SJSA1 (cell line): ENCODE measurements at regions not wholly inside any gene's neighbourhood (a gene's known extent, or its start where the extent isn't known, plus 50 kb on each side); places are given as distances from the start of the nearest gene placed in this dataset.
"Not testable (repeated sequence)": the region's sequence is repeated elsewhere in the genome, so short reads cannot be mapped to it uniquely, and the experiment has no call there.

Experiments used
- DNase-seq, 2 experiments: peaks; one replicate each; pipeline ENCODE4 v3.0.0-alpha.2; 2015 to 2020; ENCODE audit warnings: low spot score in 2 of 2, low read depth in 1 of 2
- H3K27ac ChIP-seq: fragments of 250-450 bp; sonication (Bioruptor Pico); 2 replicates; pipeline ENCODE4 v1.5.1; 2020; ENCODE audit warnings: mild to moderate bottlenecking, moderate library complexity
- H3K27me3 ChIP-seq: fragments of 250-450 bp; sonication (Bioruptor Pico); replicated peaks from 2 replicates; pipeline ENCODE4 v1.5.1; 2020; ENCODE audit warnings: mild to moderate bottlenecking, moderate library complexity
- H3K36me3 ChIP-seq: fragments of 250-450 bp; sonication (Bioruptor Pico); 2 replicates; pipeline ENCODE4 v1.5.1; 2020; ENCODE audit warnings: mild to moderate bottlenecking
- H3K4me1 ChIP-seq: fragments of 250-450 bp; sonication (Bioruptor Pico); replicated peaks from 2 replicates; pipeline ENCODE4 v1.6.1; 2021; ENCODE audit warnings: mild to moderate bottlenecking
- H3K4me3 ChIP-seq: fragments of 250-450 bp; sonication (Bioruptor Pico); 2 replicates; pipeline ENCODE4 v1.5.1; 2020; ENCODE audit warnings: mild to moderate bottlenecking
- H3K9me3 ChIP-seq: fragments of 250-450 bp; sonication (Bioruptor Pico); replicated peaks from 2 replicates; pipeline ENCODE4 v1.5.1; 2020; ENCODE audit warnings: mild to moderate bottlenecking

- not testable (repeated sequence) for H3K36me3 ChIP-seq, H3K9me3 ChIP-seq, H3K27ac ChIP-seq, H3K4me3 ChIP-seq, H3K4me1 ChIP-seq, DNase-seq, H3K27me3 ChIP-seq
Measured at GRCh38 chr6:3672339-3672738, 79.2 kb downstream of the PXDC1 start.

- Histone ChIP-seq H3K27ac (no peak overlapping the region), H3K4me1 (no peaks in the 10 kb centered on the region), H3K27me3 (no peaks in the 10 kb centered on the region), H3K4me3 (no peak overlapping the region), H3K36me3 (no peaks in the 10 kb centered on the region), H3K9me3 (no peaks in the 10 kb centered on the region)
- DNase-seq = no peak
Measured at GRCh38 chr6:3671382-3671781, 80.1 kb downstream of the PXDC1 start.

DNA sequence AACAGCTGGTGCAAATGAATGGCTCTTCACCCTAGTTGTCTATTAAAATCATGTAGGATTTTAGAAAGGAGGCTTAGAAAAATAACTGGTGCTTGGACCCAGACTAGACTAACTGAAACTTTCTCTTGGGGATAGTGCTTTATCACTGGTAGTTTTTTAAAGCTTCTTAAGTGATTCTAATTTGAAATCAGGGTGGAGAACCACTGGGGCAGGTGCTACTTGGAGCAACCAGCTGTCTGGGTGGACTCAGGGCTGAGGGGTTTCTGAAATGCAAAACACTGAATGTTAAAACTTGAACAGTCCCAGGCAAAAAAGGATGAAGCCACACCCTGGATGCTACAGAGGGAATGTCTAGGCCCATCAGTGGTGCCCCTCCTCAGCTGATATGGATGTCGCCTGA lies 81.2 kb downstream of the PXDC1 start:
- DNase-seq = no peak
- no peaks in the 10 kb centered on the region for H3K36me3 ChIP-seq

GRCh38 chr6:3669916-3670315 lies 81.6 kb downstream of the PXDC1 start:
- DNase-seq = no peak

More for the DNA sequence above, 81.2 kb downstream of the PXDC1 start:
- no peaks in the 10 kb centered on the region for H3K9me3 ChIP-seq
- peaks cover 4% of the 10 kb centered on the region for H3K4me1 ChIP-seq
- no peak overlapping the region for H3K4me3 ChIP-seq
- H3K27ac ChIP-seq = no peak overlapping the region
- no peaks in the 10 kb centered on the region for H3K27me3 ChIP-seq

DNA sequence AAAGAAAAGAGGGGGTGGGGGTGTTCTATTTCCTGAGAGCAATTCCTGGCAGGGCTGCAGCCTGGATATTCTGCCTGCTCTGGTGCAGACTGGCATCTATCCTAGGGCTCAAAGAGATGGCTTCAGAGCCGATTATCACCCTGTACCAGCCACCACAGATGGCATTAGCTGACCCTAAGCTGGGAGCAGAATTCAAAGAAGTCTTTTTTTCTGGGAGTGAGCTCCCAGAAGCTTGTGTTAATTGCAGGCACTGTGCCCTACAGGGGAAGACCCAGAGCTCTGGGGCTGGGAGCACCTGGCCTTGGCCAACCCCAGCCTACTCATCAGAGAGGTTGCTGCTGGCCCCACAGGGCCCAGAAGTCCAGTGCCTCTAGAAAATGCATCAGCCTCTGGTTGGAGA lies 85.9 kb downstream of the PXDC1 start:
- Histone ChIP-seq H3K27ac (no peak overlapping the region), H3K36me3 (no peaks in the 10 kb centered on the region), H3K27me3 (no peaks in the 10 kb centered on the region), H3K4me1 (peaks cover 16% of the 10 kb centered on the region), H3K9me3 (no peaks in the 10 kb centered on the region), H3K4me3 (no peak overlapping the region)
- peak in 1 of 2 experiments; percentile 9 for DNase-seq

More at GRCh38 chr6:3669916-3670315, 81.6 kb downstream of the PXDC1 start:
- H3K4me3 ChIP-seq = no peak overlapping the region
- no peaks in the 10 kb centered on the region for H3K36me3 ChIP-seq
- no peaks in the 10 kb centered on the region for H3K27me3 ChIP-seq
- H3K4me1 ChIP-seq = peaks cover 8% of the 10 kb centered on the region
- H3K27ac ChIP-seq = no peak overlapping the region
- no peaks in the 10 kb centered on the region for H3K9me3 ChIP-seq

DNA sequence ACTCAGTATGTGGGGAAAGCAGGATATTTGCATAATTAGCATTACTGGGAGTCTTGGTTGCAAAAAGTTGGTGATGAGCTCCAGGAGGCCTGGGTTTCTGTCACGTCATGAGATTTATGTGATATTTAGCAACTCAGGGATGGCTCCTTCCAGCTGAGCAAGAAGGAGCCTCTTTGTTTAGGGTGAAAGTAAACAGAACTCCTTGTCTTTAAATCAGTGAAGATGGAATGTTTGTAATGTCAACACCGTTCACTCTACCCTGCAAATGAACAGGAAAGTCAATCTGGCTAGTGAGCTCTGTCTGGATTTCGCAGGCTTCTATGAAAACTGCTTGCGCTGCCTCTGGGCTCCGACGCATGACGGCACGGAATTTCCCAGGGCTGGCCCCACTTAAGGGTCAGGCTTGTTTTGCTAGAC lies 86.9 kb downstream of the PXDC1 start:
- Histone ChIP-seq H3K4me1 (peaks cover 16% of the 10 kb centered on the region), H3K27ac (no peak overlapping the region), H3K9me3 (no peaks in the 10 kb centered on the region), H3K4me3 (no peak overlapping the region), H3K27me3 (no peaks in the 10 kb centered on the region), H3K36me3 (no peaks in the 10 kb centered on the region)
- peak in 1 of 2 experiments; percentile 61 for DNase-seq

GRCh38 chr6:3663811-3664210 lies 87.7 kb downstream of the PXDC1 start:
- H3K9me3 ChIP-seq = no peaks in the 10 kb centered on the region
- peaks cover 16% of the 10 kb centered on the region for H3K4me1 ChIP-seq
- DNase-seq = no peak
- H3K4me3 ChIP-seq = no peak overlapping the region
- H3K27me3 ChIP-seq = no peaks in the 10 kb centered on the region
- no peak overlapping the region for H3K27ac ChIP-seq
- H3K36me3 ChIP-seq = no peaks in the 10 kb centered on the region

DNA sequence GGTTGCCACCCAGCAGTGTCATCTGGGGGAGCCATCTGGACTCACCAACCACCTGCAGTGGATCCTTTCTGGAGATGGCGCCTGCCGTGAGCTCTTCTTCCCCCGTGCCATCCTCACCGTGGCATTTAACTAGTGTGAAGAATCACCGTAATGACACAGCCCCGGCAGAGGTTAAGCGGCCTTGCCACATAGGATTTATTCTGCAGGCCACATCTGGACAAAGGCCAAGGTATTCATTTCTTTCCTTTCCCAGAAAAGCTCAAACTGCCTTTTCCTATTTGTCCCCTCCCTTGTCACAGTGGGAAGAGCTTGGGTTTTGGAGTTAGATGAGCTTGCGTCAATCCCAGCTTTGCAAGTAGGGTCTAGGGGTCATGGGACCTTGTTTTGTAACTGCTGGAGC lies 88.4 kb downstream of the PXDC1 start:
- no peak overlapping the region for H3K4me3 ChIP-seq
- H3K4me1 ChIP-seq = peaks cover 16% of the 10 kb centered on the region
- H3K9me3 ChIP-seq = no peaks in the 10 kb centered on the region
- no peaks in the 10 kb centered on the region for H3K27me3 ChIP-seq
- no peak for DNase-seq
- no peak overlapping the region for H3K27ac ChIP-seq
- no peaks in the 10 kb centered on the region for H3K36me3 ChIP-seq

DNA sequence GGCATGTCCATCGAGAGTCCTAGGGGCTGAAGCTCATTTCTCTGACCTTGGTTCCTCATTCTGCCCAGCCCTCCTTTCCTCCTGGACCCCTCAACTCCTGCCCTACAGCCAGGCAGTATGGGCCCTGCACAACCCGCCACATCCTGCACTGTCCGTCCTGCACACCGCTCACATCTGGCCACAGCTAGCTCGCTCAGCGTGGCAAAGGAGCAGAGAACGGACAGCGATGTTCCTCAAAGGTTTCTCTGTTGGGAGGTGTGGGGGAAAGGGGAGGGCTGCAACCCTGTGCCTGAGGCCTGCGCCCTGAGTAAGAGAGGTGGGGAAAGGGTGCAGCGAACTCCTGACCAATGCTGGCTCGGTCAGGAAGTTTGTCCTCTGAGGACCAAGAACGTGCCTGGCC lies 90.1 kb downstream of the PXDC1 start:
- no peaks in the 10 kb centered on the region for H3K27me3 ChIP-seq

DNA sequence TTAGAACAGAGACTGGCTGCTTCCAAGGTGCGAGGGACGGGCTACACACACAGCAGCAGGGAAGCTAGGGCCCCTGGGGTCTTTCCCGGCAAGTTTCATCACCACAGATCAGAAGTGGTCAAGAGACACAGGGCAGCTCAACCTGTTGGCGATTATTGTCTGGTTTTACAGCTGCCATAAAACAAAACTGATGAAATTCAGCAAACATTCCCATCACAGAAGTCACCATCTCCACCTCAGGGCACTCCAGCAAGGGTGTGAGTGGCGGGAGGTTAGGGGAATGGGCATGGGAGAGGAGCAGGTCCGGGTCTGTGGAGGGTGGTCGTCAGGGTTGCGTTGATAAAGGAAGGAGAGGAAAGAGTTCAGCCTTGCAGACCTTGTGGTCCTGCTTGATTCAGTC lies 91.0 kb downstream of the PXDC1 start:
- H3K27me3 ChIP-seq = no peaks in the 10 kb centered on the region
- H3K27ac ChIP-seq = no peak overlapping the region
- H3K36me3 ChIP-seq = no peaks in the 10 kb centered on the region

More for the DNA sequence above, 90.1 kb downstream of the PXDC1 start:
- DNase-seq = no peak
- H3K4me3 ChIP-seq = no peak overlapping the region
- H3K27ac ChIP-seq = no peak overlapping the region
- H3K4me1 ChIP-seq = peaks cover 16% of the 10 kb centered on the region
- no peaks in the 10 kb centered on the region for H3K36me3 ChIP-seq
- no peaks in the 10 kb centered on the region for H3K9me3 ChIP-seq

DNA sequence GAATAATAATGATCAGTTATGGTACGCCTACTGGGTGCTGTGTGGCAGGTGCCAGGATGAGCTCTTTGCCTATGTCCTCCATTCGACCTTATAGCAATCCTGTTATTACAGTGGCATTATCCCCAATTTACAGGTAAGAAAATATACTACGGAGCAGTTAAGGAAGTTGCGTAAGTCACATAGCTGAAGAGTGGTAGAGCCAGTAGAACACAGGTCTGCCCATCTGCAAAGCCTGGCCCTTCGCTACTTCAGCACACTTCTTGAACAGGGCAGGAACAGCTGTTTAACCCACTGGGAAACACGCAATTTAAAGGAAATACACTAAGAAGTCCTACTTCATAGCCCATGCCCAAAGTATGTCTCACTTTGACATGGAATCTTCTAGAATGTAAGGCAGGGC lies 91.8 kb downstream of the PXDC1 start:
- H3K27me3 ChIP-seq = no peaks in the 10 kb centered on the region

More for the DNA sequence above, 91.0 kb downstream of the PXDC1 start:
- Histone ChIP-seq H3K4me3 (no peak overlapping the region), H3K4me1 (peaks cover 13% of the 10 kb centered on the region), H3K9me3 (no peaks in the 10 kb centered on the region)
- no peak for DNase-seq

DNA sequence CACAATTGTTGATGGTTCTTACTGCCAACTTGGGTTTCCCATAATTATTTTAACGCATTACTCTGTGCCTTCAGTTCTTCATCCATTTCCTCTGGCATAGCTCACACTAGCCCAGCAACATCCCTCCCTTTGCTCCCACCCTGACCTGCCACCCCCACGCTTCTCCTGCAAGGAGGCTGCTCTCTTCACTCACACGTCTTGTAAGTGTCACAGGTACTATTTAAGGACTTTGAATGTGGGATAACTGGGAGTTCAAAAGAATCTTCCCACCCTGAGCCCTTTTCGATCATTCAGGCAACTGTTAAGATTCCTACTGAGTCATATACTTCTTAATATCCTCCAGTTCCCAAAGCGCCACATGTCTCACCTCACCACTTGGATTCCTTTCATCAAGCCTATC lies 95.4 kb downstream of the PXDC1 start:
- Histone ChIP-seq H3K27me3 (no peaks in the 10 kb centered on the region), H3K4me3 (no peak overlapping the region), H3K27ac (no peak overlapping the region), H3K36me3 (no peaks in the 10 kb centered on the region), H3K4me1 (no peaks in the 10 kb centered on the region), H3K9me3 (no peaks in the 10 kb centered on the region)
- no peak for DNase-seq

More for the DNA sequence above, 91.8 kb downstream of the PXDC1 start:
- Histone ChIP-seq H3K9me3 (no peaks in the 10 kb centered on the region), H3K36me3 (no peaks in the 10 kb centered on the region), H3K27ac (no peak overlapping the region), H3K4me3 (no peak overlapping the region), H3K4me1 (peaks cover 6% of the 10 kb centered on the region)
- DNase-seq = no peak

GRCh38 chr6:3654898-3655297 lies 96.6 kb downstream of the PXDC1 start:
- Histone ChIP-seq H3K36me3 (no peaks in the 10 kb centered on the region), H3K27ac (no peak overlapping the region), H3K4me1 (no peaks in the 10 kb centered on the region), H3K4me3 (no peak overlapping the region), H3K27me3 (no peaks in the 10 kb centered on the region), H3K9me3 (no peaks in the 10 kb centered on the region)
- DNase-seq = no peak

DNA sequence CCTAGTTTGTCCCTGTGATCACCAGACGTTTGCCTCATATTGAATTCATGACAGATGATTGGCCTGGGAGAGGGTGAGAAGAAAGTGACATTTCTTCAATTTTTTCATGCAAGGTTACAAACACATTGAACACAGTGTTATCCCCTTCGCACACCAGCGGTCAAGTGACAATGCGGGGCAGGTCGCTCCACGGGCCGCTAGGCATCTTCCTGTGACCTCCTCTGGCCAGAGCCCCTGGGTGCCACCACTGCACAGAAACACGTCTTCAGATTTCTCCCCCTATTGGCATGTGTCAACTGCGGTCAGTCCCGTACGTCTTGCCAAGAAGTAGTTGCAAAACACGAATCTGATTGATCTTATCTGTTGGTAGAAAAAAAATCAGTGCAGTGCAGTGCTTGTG lies 97.1 kb downstream of the PXDC1 start:
- Histone ChIP-seq H3K9me3 (no peaks in the 10 kb centered on the region), H3K36me3 (no peaks in the 10 kb centered on the region), H3K4me1 (no peaks in the 10 kb centered on the region), H3K27me3 (no peaks in the 10 kb centered on the region), H3K27ac (no peak overlapping the region), H3K4me3 (no peak overlapping the region)
- DNase-seq = no peak

DNA sequence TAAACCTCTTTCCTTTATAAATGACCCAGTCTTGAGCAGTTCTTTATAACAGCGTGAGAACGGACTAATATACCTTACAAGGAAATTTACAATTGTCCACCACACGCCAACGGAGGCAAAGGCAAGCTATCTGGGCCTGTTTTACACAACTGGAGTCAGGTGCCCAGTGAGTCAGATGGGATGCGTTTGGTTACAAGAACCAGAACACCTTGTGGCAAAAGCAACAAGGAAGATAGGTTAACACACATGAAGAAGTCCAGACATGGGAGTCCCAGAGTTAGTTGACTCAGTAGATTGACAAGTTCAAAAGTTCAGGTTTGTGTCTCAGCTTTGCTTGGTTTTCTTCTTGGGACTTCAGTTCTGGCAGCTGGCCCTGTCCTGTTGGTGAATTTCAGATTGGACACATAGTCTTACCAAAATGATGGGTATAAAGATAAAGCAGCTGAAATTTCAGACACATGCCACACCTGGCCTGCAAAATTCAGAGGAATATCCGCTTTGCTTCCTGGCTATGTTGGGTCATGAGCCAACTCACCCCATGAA lies 97.9 kb downstream of the PXDC1 start:
- H3K27me3 ChIP-seq = no peaks in the 10 kb centered on the region
- H3K36me3 ChIP-seq = no peaks in the 10 kb centered on the region
- no peaks in the 10 kb centered on the region for H3K9me3 ChIP-seq
- no peak for DNase-seq
- H3K4me1 ChIP-seq = no peaks in the 10 kb centered on the region
- no peak overlapping the region for H3K4me3 ChIP-seq
- H3K27ac ChIP-seq = no peak overlapping the region
